ENCODE measurements at regions not wholly inside any gene's neighbourhood (a gene's known extent, or its start where the extent isn't known, plus 50 kb on each side); places are given as distances from the start of the nearest gene placed in this dataset.

DNA sequence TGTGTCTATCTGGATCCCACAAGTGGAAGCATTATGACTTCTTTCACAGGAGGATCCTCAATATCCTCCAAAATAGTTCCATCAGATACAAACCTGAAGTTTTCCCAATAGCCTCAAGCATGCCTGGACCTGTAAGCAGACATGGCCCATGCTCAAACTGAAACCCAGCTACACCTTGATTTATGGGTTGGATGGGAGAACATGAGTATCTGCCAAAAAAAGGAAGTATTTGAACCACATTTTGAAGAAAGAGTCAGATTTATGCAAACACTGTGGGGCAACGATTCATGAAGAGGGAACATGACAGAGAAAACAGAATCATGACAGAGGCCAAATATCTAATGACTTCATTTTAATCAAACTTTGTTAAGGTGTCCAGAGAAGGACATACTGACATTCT is 351.0 kb upstream of the NFIA start:
- no peak overlapping the region for H3K4me3 ChIP-seq (ENCODE audit: control insufficient read depth, low read depth, low read length)
- no peak for DNase-seq (ENCODE audit: low read depth)
- TF ChIP-seq, protein P1, sequence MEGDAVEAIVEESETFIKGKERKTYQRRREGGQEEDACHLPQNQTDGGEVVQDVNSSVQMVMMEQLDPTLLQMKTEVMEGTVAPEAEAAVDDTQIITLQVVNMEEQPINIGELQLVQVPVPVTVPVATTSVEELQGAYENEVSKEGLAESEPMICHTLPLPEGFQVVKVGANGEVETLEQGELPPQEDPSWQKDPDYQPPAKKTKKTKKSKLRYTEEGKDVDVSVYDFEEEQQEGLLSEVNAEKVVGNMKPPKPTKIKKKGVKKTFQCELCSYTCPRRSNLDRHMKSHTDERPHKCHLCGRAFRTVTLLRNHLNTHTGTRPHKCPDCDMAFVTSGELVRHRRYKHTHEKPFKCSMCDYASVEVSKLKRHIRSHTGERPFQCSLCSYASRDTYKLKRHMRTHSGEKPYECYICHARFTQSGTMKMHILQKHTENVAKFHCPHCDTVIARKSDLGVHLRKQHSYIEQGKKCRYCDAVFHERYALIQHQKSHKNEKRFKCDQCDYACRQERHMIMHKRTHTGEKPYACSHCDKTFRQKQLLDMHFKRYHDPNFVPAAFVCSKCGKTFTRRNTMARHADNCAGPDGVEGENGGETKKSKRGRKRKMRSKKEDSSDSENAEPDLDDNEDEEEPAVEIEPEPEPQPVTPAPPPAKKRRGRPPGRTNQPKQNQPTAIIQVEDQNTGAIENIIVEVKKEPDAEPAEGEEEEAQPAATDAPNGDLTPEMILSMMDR (conservative IDR thresholded peaks at IDR 0.05; ENCODE audit: control insufficient read depth, insufficient read depth, low read depth, low read length), result no peak

DNA sequence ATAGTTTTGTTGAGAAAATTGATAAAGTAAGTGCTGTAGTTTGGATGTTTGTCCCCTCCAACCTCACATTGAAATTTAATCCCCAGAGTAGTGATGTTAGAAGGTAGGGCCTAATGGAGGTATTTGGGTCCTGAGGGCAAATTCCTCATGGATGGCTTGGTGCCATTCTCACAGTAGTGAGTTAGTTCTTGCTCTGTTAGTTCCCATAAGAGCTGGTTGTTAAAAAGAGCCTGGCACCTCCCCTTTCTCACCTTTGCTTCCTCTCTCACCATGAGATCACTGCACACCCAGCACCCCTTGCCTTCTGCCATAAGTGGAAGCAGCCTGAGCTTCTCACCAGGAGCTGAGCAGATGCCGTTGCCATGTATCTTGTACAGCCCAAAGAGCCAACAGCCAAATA is 354.8 kb upstream of the NFIA start:
- no peak overlapping the region for H3K4me3 ChIP-seq (ENCODE audit: control insufficient read depth, low read depth, low read length)
- TF ChIP-seq, protein P1 (conservative IDR thresholded peaks at IDR 0.05; ENCODE audit: control insufficient read depth, insufficient read depth, low read depth, low read length), result no peak
- no peak for DNase-seq (ENCODE audit: low read depth)

DNA sequence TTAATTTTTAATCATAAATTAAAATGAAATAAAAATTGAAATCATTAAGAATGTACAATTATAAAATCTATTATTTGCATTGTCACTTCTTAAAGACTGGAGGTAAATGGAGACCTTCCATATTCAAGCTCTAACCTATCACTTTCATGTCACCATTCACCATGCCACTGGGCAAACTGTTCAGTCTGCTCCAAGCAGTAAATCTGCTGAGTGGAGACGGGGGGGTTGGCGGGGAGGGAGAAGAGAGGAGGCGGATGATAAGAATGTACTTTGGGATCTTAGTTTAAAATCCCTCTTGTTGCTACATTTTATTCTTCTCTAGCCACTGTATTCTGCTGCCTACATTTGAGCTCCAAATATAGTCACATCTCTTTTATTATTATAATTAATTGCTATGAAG is 365.9 kb upstream of the NFIA start:
- DNase-seq (ENCODE audit: low read depth), result no peak
- TF ChIP-seq, protein P1 (conservative IDR thresholded peaks at IDR 0.05; ENCODE audit: control insufficient read depth, insufficient read depth, low read depth, low read length), result no peak
- H3K4me3 ChIP-seq (ENCODE audit: control insufficient read depth, low read depth, low read length), result no peak overlapping the region

DNA sequence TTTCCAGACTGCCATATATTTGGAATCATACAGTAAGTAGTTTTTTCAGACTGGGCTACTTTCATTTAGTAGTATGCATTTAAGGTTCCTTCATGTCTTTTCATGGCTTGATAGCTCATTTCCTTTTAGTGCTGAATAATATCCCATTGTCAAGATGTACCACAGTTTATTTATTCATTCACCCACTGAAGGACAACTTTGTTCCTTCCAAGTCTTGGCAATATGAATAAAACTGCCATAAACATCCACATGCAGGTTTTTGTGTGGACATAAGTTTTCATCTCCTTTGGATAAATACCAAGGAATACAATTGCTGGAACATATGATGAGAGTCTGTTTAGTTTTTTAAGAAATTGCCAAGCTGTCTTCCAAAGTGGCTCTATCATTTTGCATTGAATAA is 366.4 kb upstream of the NFIA start:
- no peak overlapping the region for H3K4me3 ChIP-seq (ENCODE audit: control insufficient read depth, low read depth, low read length)
- TF ChIP-seq, protein P1 (conservative IDR thresholded peaks at IDR 0.05; ENCODE audit: control insufficient read depth, insufficient read depth, low read depth, low read length), result no peak
- DNase-seq (ENCODE audit: low read depth), result no peak

DNA sequence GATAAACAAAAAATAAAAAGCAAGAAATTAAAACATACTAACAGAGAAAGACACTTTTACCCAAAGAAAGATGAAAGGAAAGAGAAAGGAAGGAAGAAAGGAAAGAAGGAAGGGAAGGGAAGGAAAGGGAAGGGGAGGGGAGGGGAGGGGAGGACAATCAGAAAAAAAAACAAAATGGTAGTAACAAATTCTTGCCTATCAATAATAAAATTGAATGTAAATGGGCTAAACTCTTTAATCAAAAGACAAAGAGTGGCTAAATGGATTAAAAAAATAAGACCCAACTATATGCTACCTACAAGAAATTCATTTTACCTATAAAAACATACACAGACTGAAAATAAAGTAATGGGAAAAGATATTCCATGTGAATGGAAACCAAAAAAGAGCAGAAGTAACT is 372.9 kb upstream of the NFIA start:
- TF ChIP-seq, protein P1 (conservative IDR thresholded peaks at IDR 0.05; ENCODE audit: control insufficient read depth, insufficient read depth, low read depth, low read length), result no peak
- DNase-seq (ENCODE audit: low read depth), result no peak
- no peak overlapping the region for H3K4me3 ChIP-seq (ENCODE audit: control insufficient read depth, low read depth, low read length)

DNA sequence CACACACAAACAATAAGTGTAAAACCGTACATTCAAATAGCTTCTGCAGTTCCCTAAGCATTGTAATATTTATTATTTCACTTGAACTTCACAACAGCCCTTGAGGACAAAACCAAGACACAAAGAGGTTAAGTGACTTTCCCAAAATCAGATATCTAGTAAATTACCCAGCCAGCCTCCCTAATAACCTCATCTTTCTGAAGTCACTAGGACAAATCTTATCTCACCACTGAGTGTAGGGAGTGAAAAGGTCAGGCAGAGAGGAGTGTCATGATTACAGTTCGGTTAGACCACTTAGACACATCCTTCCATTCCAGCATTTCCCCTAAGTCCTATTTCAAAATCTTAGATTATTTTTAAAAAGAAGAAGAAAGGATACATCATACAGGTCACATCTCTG is 377.3 kb upstream of the NFIA start:
- no peak overlapping the region for H3K4me3 ChIP-seq (ENCODE audit: control insufficient read depth, low read depth, low read length)
- TF ChIP-seq, protein P1 (conservative IDR thresholded peaks at IDR 0.05; ENCODE audit: control insufficient read depth, insufficient read depth, low read depth, low read length), result no peak
- no peak for DNase-seq (ENCODE audit: low read depth)

DNA sequence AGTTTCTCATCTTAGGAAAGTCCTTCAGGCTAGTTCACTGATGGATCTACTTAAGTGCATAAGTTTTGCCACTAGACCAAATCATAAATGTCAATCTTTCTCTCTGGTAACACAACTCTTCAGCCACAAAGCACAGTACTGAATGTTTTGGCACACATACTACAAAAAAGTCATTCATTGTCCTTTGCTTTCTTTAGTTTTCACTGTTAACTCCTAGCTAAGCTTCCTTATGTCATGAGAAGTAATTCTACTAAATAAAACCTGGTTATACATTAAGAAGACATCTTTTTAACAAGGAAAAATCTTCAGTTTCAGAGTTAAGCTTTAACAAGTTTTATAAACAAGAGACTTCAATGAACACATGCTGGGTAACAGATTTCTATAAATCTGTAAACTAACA is 379.2 kb upstream of the NFIA start:
- TF ChIP-seq, protein P1 (conservative IDR thresholded peaks at IDR 0.05; ENCODE audit: control insufficient read depth, insufficient read depth, low read depth, low read length), result no peak
- DNase-seq (ENCODE audit: low read depth), result no peak
- no peak overlapping the region for H3K4me3 ChIP-seq (ENCODE audit: control insufficient read depth, low read depth, low read length)

Measured in fibroblast of mammary gland (primary cell).